ENCODE measurements at regions not wholly inside any gene's neighbourhood (a gene's known extent, or its start where the extent isn't known, plus 50 kb on each side); places are given as distances from the start of the nearest gene placed in this dataset.

GRCh38 chr14:88934351-88934806, 109.9 kb downstream of the TTC8 start:
- TF ChIP-seq CTCF (IDR thresholded peaks at IDR 0.05; ENCODE audit: borderline replicate concordance, extremely low read depth, low read length, poor library complexity, severe bottlenecking) (no peak), EZH2 (IDR thresholded peaks at IDR 0.05; ENCODE audit: borderline replicate concordance, low read depth, low read length, severe bottlenecking) (no peak)

Data from DND-41 (cell line).